Astrocyte (in vitro differentiated cells and primary cell): ENCODE measurements at regions not wholly inside any gene's neighbourhood (a gene's known extent, or its start where the extent isn't known, plus 50 kb on each side); places are given as distances from the start of the nearest gene placed in this dataset.
"Not testable (repeated sequence)": the region's sequence is repeated elsewhere in the genome, so short reads cannot be mapped to it uniquely, and the experiment has no call there.

Experiments
- DNase-seq: peaks from one replicate; pipeline ENCODE4 v3.0.0-alpha.2; 2010; ENCODE audit warnings: low read depth
- FAIRE-seq: peaks from 2 replicates; lab custom pipeline; 2011; peaks lifted over from hg19 to GRCh38; lab: Jason Lieb, UNC
- H2AFZ ChIP-seq: 2 replicates; pipeline ENCODE4 v1.6.0; 2012; ENCODE audit warnings: low read depth, low read length, inconsistent platforms
- H3K27ac ChIP-seq: 2 replicates; pipeline ENCODE4 v1.5.1; 2011; ENCODE audit warnings: low read depth, low read length, inconsistent platforms
- H3K27me3 ChIP-seq: 2 replicates; pipeline ENCODE4 v1.6.0; 2011; ENCODE audit warnings: low read length, inconsistent platforms; ENCODE audit not compliant: insufficient read depth
- H3K36me3 ChIP-seq: 2 replicates; pipeline ENCODE4 v1.5.1; 2011; ENCODE audit warnings: low read length, inconsistent platforms; ENCODE audit not compliant: insufficient read depth
- H3K4me1 ChIP-seq: 2 replicates; pipeline ENCODE4 v1.5.1; 2011; ENCODE audit warnings: low read length, inconsistent platforms; ENCODE audit not compliant: insufficient read depth
- H3K4me2 ChIP-seq: 2 replicates; pipeline ENCODE4 v1.6.0; 2012; ENCODE audit warnings: low read length, inconsistent platforms
- H3K4me3 ChIP-seq: 2 replicates; pipeline ENCODE4 v1.5.1; 2011; ENCODE audit warnings: low read depth, mild to moderate bottlenecking, low read length, inconsistent platforms; ENCODE audit not compliant: insufficient read depth
- H3K79me2 ChIP-seq: 2 replicates; pipeline ENCODE4 v1.6.0; 2012; ENCODE audit warnings: mild to moderate bottlenecking, low read length, inconsistent platforms; ENCODE audit not compliant: insufficient read depth
- H3K9ac ChIP-seq: 2 replicates; pipeline ENCODE4 v1.6.0; 2012; ENCODE audit warnings: mild to moderate bottlenecking, low read length, inconsistent platforms
- H3K9me3 ChIP-seq: 2 replicates; pipeline ENCODE4 v1.5.1; 2012; ENCODE audit warnings: low read depth, mild to moderate bottlenecking, low read length, inconsistent platforms; ENCODE audit not compliant: insufficient read depth
- H4K20me1 ChIP-seq: 2 replicates; pipeline ENCODE4 v1.6.0; 2012; ENCODE audit warnings: low read length, inconsistent platforms; ENCODE audit not compliant: insufficient read depth
- H3K27ac Mint-ChIP-seq: one replicate; pipeline ENCODE4 v1.8.0; 2021; ENCODE audit warnings: mild to moderate bottlenecking, mixed read lengths; ENCODE audit not compliant: unreplicated experiment
- H3K27me3 Mint-ChIP-seq: one replicate; pipeline ENCODE4 v1.8.0; 2021; ENCODE audit warnings: low read depth, mixed read lengths; ENCODE audit not compliant: unreplicated experiment
- H3K36me3 Mint-ChIP-seq: one replicate; pipeline ENCODE4 v1.8.0; 2021; ENCODE audit warnings: low read depth, mixed read lengths; ENCODE audit not compliant: unreplicated experiment
- H3K4me1 Mint-ChIP-seq: one replicate; pipeline ENCODE4 v1.8.0; 2021; ENCODE audit warnings: low read depth, mixed read lengths; ENCODE audit not compliant: unreplicated experiment
- H3K4me3 Mint-ChIP-seq: one replicate; pipeline ENCODE4 v1.8.0; 2021; ENCODE audit warnings: mild to moderate bottlenecking, moderate library complexity, mixed read lengths; ENCODE audit not compliant: unreplicated experiment
- H3K9me3 Mint-ChIP-seq: one replicate; pipeline ENCODE4 v1.8.0; 2021; ENCODE audit warnings: mild to moderate bottlenecking, mixed read lengths; ENCODE audit not compliant: unreplicated experiment
- EZH2 ChIP-seq: IDR thresholded peaks from 2 replicates; pipeline ENCODE4 v1.6.1; 2012; ENCODE audit warnings: mild to moderate bottlenecking, low read length, inconsistent platforms; ENCODE audit not compliant: insufficient read depth
- TF ChIP-seq, protein P1 (sequence below): IDR thresholded peaks from 2 replicates; pipeline ENCODE4 v1.5.1; 2011; ENCODE audit warnings: low read depth, mild to moderate bottlenecking, inconsistent platforms, low read length, moderate library complexity; ENCODE audit not compliant: insufficient read depth

DNA sequence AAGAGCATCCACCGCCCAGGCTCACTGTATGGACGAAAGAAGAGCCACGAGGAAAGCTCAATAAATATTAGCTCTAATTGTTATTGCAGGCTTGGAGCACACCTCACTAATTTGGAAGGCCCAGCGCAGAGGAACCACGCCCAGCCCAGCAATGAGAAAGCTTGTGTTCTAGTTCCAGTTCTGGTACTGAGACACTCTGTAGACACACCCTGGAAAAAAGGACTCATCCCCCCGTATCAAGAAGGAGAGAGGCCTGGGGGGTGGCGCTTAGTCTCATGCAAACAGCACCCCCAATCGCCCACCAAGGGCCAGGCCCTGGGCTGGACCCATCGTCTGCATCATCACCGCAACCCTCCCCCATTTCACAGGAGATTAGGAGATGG is 156.9 kb downstream of the BMP7 start:
- DNase-seq, result no peak
- Histone ChIP-seq H3K9ac (no peak overlapping the region), H3K4me2 (no peak overlapping the region), H3K9me3 (peaks cover 3% of the 10 kb centered on the region), H3K4me1 (no peaks in the 10 kb centered on the region), H3K27ac (no peak overlapping the region), H3K36me3 (no peaks in the 10 kb centered on the region), H2AFZ (no peak overlapping the region), H3K27me3 (peaks cover 15% of the 10 kb centered on the region), H3K4me3 (no peak overlapping the region), H3K79me2 (no peaks in the 10 kb centered on the region), H4K20me1 (no peaks in the 10 kb centered on the region)
- H3K36me3 Mint-ChIP-seq, result peaks cover 5% of the 10 kb centered on the region
- FAIRE-seq, result no peak
- H3K4me1 Mint-ChIP-seq, result no peaks in the 10 kb centered on the region
- H3K27me3 Mint-ChIP-seq, result peaks cover 45% of the 10 kb centered on the region
- H3K4me3 Mint-ChIP-seq, result no peak overlapping the region
- H3K9me3 Mint-ChIP-seq, result peaks cover 26% of the 10 kb centered on the region
- no peak overlapping the region for H3K27ac Mint-ChIP-seq
- no peak for TF ChIP-seq EZH2
- TF ChIP-seq, protein P1, sequence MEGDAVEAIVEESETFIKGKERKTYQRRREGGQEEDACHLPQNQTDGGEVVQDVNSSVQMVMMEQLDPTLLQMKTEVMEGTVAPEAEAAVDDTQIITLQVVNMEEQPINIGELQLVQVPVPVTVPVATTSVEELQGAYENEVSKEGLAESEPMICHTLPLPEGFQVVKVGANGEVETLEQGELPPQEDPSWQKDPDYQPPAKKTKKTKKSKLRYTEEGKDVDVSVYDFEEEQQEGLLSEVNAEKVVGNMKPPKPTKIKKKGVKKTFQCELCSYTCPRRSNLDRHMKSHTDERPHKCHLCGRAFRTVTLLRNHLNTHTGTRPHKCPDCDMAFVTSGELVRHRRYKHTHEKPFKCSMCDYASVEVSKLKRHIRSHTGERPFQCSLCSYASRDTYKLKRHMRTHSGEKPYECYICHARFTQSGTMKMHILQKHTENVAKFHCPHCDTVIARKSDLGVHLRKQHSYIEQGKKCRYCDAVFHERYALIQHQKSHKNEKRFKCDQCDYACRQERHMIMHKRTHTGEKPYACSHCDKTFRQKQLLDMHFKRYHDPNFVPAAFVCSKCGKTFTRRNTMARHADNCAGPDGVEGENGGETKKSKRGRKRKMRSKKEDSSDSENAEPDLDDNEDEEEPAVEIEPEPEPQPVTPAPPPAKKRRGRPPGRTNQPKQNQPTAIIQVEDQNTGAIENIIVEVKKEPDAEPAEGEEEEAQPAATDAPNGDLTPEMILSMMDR, result no peak

DNA sequence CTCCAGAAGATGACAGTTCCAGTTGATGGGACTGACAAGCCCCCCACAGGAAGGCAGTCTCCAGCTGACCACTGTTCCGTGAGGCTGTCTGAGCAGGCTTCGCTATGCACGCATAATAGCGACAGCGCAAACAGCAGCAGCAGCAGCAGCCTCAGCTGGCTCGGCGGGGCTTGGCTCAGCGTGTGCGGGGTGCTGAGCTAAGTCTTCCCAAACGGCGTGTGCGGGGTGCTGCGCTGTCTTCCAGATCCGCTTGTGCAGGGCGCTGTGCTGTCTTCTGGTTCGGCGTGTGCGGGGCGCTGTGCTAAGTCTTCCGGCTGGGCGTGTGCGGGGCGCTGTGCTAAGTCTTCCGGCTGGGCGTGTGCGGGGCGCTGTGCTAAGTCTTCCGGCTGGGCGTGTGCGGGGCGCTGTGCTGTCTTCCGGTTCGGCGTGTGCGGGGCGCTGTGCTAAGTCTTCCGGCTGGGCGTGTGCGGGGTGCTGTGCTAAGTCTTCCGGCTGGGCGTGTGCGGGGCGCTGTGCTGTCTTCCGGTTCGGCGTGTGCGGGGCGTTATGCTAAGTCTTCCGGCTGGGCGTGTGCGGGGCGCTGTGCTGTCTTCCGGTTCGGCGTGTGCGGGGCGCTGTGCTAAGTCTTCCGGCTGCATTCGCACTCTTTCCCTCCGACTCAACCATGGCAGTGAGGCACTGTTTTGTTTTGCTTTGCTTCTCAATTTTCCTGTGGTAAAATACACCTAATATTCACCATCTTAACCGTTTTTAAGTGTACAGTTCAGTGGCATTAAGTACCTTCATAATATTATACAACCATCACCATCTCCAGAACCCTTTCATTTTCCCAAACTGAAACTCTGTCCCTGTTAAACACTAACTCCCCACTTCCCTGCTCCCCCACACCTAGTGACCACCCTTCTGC is 156.1 kb downstream of the BMP7 start:
- not testable (repeated sequence) for H3K36me3 ChIP-seq, H3K4me2 ChIP-seq, H3K4me1 Mint-ChIP-seq, H3K79me2 ChIP-seq, H3K4me1 ChIP-seq, H3K27ac Mint-ChIP-seq, H3K27ac ChIP-seq, H3K4me3 Mint-ChIP-seq, H3K9me3 ChIP-seq, H3K4me3 ChIP-seq, H4K20me1 ChIP-seq, H3K9ac ChIP-seq, H2AFZ ChIP-seq, H3K36me3 Mint-ChIP-seq, DNase-seq, FAIRE-seq
- H3K27me3 ChIP-seq, result peaks cover 15% of the 10 kb centered on the region
- Mint-ChIP-seq H3K27me3 (peaks cover 38% of the 10 kb centered on the region), H3K9me3 (peaks cover 30% of the 10 kb centered on the region)

DNA sequence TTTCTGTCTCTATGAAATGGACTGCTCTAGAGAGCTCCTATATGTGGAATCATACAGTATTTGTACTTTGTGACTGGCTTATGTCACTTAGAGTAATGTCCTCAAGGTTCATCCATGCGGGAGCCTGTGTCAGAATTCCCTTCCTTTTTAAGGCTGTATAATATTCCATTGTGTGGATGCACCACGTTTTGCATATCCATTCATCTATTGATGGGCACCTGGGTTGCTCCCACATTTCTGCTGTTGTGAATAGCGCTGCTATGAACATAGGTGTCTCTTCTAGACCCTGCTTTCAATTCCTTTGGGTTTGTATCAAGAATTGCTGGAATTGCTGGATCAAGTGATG is 155.4 kb downstream of the BMP7 start:
- DNase-seq (no peak), FAIRE-seq (no peak)
- Histone ChIP-seq H2AFZ (no peak overlapping the region), H3K27me3 (peaks cover 12% of the 10 kb centered on the region), H3K27ac (no peak overlapping the region), H4K20me1 (no peaks in the 10 kb centered on the region), H3K9me3 (peaks cover 3% of the 10 kb centered on the region), H3K79me2 (no peaks in the 10 kb centered on the region), H3K9ac (no peak overlapping the region), H3K4me3 (no peak overlapping the region), H3K4me2 (no peak overlapping the region), H3K36me3 (no peaks in the 10 kb centered on the region), H3K4me1 (no peaks in the 10 kb centered on the region)
- Mint-ChIP-seq H3K4me3 (no peak overlapping the region), H3K27me3 (peaks cover 38% of the 10 kb centered on the region), H3K9me3 (peaks cover 35% of the 10 kb centered on the region), H3K27ac (no peak overlapping the region), H3K36me3 (peaks cover 8% of the 10 kb centered on the region), H3K4me1 (no peaks in the 10 kb centered on the region)
- TF ChIP-seq EZH2, result no peak
- TF ChIP-seq, protein P1, result no peak
